ENCODE measurements at regions not wholly inside any gene's neighbourhood (a gene's known extent, or its start where the extent isn't known, plus 50 kb on each side); places are given as distances from the start of the nearest gene placed in this dataset.

DNA sequence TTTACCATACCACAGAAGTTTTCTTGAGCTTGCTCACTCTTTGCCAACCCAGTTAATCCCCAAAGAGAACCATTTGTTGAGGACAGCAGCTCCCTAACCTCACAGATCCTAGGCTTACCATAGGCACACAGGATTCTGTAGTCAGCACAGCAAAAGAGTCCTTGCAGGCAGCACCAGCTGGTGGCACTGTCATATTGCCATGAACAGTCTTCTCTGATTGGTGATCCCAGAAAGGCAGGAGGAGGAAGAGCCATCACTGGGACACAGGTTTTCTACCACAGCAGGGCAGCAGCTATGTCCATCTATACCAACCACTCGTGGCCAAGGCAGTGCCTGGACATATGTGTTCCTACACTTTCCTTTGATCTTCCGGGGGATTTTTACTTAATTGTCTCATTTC is 297.1 kb upstream of the CD180 start:
- Histone ChIP-seq H3K4me3 (no peak overlapping the region), H4K20me1 (ENCODE audit: insufficient read depth) (no peaks in the 10 kb centered on the region), H3K79me2 (ENCODE audit: low read depth) (no peaks in the 10 kb centered on the region), H3K27ac (no peak overlapping the region), H3F3A (ENCODE audit: insufficient read depth, low read depth) (no peaks in the 10 kb centered on the region), H3K36me3 (ENCODE audit: low read depth) (no peaks in the 10 kb centered on the region), H3K4me2 (no peak overlapping the region), H2AFZ (no peak overlapping the region), H3K9me2 (ENCODE audit: insufficient read depth) (no peaks in the 10 kb centered on the region), H3K9me3 (ENCODE audit: insufficient read depth, low read depth) (no peaks in the 10 kb centered on the region), H3K27me3 (ENCODE audit: insufficient read depth, low read depth) (no peaks in the 10 kb centered on the region), H3K4me1 (replicated peaks; ENCODE audit: insufficient read depth) (no peaks in the 10 kb centered on the region)
- TF ChIP-seq, protein P1, sequence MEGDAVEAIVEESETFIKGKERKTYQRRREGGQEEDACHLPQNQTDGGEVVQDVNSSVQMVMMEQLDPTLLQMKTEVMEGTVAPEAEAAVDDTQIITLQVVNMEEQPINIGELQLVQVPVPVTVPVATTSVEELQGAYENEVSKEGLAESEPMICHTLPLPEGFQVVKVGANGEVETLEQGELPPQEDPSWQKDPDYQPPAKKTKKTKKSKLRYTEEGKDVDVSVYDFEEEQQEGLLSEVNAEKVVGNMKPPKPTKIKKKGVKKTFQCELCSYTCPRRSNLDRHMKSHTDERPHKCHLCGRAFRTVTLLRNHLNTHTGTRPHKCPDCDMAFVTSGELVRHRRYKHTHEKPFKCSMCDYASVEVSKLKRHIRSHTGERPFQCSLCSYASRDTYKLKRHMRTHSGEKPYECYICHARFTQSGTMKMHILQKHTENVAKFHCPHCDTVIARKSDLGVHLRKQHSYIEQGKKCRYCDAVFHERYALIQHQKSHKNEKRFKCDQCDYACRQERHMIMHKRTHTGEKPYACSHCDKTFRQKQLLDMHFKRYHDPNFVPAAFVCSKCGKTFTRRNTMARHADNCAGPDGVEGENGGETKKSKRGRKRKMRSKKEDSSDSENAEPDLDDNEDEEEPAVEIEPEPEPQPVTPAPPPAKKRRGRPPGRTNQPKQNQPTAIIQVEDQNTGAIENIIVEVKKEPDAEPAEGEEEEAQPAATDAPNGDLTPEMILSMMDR (conservative IDR thresholded peaks at IDR 0.05), result no peak
- no peak for TF ChIP-seq EZH2 (IDR thresholded peaks at IDR 0.05; ENCODE audit: low read depth)
- peak in 1 of 2 experiments; percentile 7 for DNase-seq
- ChIA-PET CTCF (interaction anchor here (0.6 kb wide), 1 partner anchor 248 kb away, joined by 3 read pairs; no protein-coding TSS in a partner anchor), POLR2A (ENCODE audit: unreplicated experiment) (no interaction called here)
- intact Hi-C loops (cut with micrococcal nuclease; ENCODE audit: unreplicated experiment), result loop anchor here (5.0 kb wide), 1 partner anchor 759 kb away; no protein-coding TSS in a partner anchor
- BruUV-seq (replicated peaks), result no TSS peak

DNA sequence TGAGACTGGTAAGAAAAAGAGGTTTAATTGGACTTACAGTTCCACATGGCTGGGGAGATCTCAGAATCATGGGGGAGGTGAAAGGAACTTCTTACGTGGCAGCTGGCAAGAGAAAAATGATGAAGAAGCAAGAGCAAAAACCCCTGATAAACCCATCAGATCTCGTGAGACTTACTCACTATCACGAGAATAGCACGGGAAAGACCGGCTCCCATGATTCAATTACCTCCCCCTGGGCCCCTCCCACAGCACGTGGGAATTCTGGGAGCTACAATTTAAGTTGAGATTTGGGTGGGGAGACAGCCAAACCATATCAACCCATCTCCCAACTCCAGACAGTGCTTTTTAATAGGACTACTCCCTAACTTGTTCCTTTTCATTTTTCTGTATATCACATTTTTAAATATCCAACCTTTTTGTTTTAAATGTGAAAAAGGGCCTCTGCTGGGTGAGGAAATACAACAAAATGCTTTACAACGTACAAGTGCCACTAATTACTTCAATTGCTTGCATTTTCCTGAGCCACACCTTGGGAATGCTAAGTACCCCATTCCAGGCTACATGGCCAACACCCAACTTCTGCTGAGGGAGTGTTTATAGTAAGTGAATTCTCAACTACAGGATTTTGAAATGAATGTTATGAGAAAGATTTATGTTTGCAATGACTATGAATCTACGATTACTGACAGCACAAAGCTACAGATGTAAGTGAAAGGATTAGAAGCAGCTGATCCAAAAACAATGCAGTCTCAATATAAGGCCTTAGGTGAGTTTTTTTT is 294.1 kb upstream of the CD180 start:
- Histone ChIP-seq H3K9me3 (ENCODE audit: insufficient read depth, low read depth) (no peaks in the 10 kb centered on the region), H3K27ac (no peak overlapping the region), H2AFZ (no peak overlapping the region), H3K4me3 (no peak overlapping the region), H3K9me2 (ENCODE audit: insufficient read depth) (no peaks in the 10 kb centered on the region), H3K27me3 (ENCODE audit: insufficient read depth, low read depth) (no peaks in the 10 kb centered on the region), H3K36me3 (ENCODE audit: low read depth) (no peaks in the 10 kb centered on the region), H4K20me1 (ENCODE audit: insufficient read depth) (no peaks in the 10 kb centered on the region), H3K4me1 (replicated peaks; ENCODE audit: insufficient read depth) (no peaks in the 10 kb centered on the region), H3F3A (ENCODE audit: insufficient read depth, low read depth) (no peaks in the 10 kb centered on the region), H3K79me2 (ENCODE audit: low read depth) (no peaks in the 10 kb centered on the region), H3K4me2 (no peak overlapping the region)
- BruUV-seq (replicated peaks), result no TSS peak
- intact Hi-C loops (cut with micrococcal nuclease; ENCODE audit: unreplicated experiment), result loop anchor here (5.0 kb wide), 1 partner anchor 762 kb away; no protein-coding TSS in a partner anchor
- ChIA-PET POLR2A (ENCODE audit: unreplicated experiment) (interaction anchor here (0.6 kb wide), 1 partner anchor 724 kb away, joined by 27 read pairs; no protein-coding TSS in a partner anchor), CTCF (no interaction called here)
- DNase-seq, result no peak
- TF ChIP-seq EZH2 (IDR thresholded peaks at IDR 0.05; ENCODE audit: low read depth), result no peak
- TF ChIP-seq, protein P1 (conservative IDR thresholded peaks at IDR 0.05), result no peak

- ChIA-PET POLR2A (ENCODE audit: unreplicated experiment) (no interaction called here), CTCF (no interaction called here)
- H3K36me3 ChIP-seq (ENCODE audit: low read depth), result no peaks in the 10 kb centered on the region
- no peak overlapping the region for H3K27ac ChIP-seq
- no peaks in the 10 kb centered on the region for H4K20me1 ChIP-seq (ENCODE audit: insufficient read depth)
- H3K27me3 ChIP-seq (ENCODE audit: insufficient read depth, low read depth), result no peaks in the 10 kb centered on the region
- no peak overlapping the region for H3K4me2 ChIP-seq
- no peaks in the 10 kb centered on the region for H3K9me2 ChIP-seq (ENCODE audit: insufficient read depth)
- H3K4me1 ChIP-seq (replicated peaks; ENCODE audit: insufficient read depth), result no peaks in the 10 kb centered on the region
- no peak overlapping the region for H3K4me3 ChIP-seq
- intact Hi-C loops (cut with micrococcal nuclease; ENCODE audit: unreplicated experiment), result no loop called here
- DNase-seq, result no peak
- H3F3A ChIP-seq (ENCODE audit: insufficient read depth, low read depth), result no peaks in the 10 kb centered on the region
- H3K79me2 ChIP-seq (ENCODE audit: low read depth), result no peaks in the 10 kb centered on the region
- H3K9me3 ChIP-seq (ENCODE audit: insufficient read depth, low read depth), result no peaks in the 10 kb centered on the region
- no TSS peak for BruUV-seq (replicated peaks)
- no peak overlapping the region for H2AFZ ChIP-seq
- TF ChIP-seq, protein P1 (conservative IDR thresholded peaks at IDR 0.05), result no peak
- TF ChIP-seq EZH2 (IDR thresholded peaks at IDR 0.05; ENCODE audit: low read depth), result no peak
Measured at GRCh38 chr5:67488885-67489284, 292.3 kb upstream of the CD180 start.
